Trophoblast cell (in vitro differentiated cells and primary cell): ENCODE measurements at regions not wholly inside any gene's neighbourhood (a gene's known extent, or its start where the extent isn't known, plus 50 kb on each side); places are given as distances from the start of the nearest gene placed in this dataset.

Experiments used
- DNase-seq, 2 donors: peaks; one replicate each; pipeline ENCODE4 v3.0.0-alpha.2; 2016
- H2AFZ ChIP-seq: 2 replicates; pipeline ENCODE4 v1.6.1; 2013; ENCODE audit warnings: low read length, moderate library complexity, mild to moderate bottlenecking; ENCODE audit not compliant: insufficient read depth, poor library complexity
- H2AK5ac ChIP-seq: 2 replicates; pipeline ENCODE4 v1.6.1; 2013; ENCODE audit warnings: mild to moderate bottlenecking, low read length
- H2BK120ac ChIP-seq: 2 replicates; pipeline ENCODE4 v1.6.1; 2013; ENCODE audit warnings: low read length, mild to moderate bottlenecking, moderate library complexity; ENCODE audit not compliant: insufficient read depth, poor library complexity
- H2BK12ac ChIP-seq: 2 replicates; pipeline ENCODE4 v1.6.1; 2013; ENCODE audit warnings: mild to moderate bottlenecking, low read length, moderate library complexity
- H2BK5ac ChIP-seq: 2 replicates; pipeline ENCODE4 v1.6.1; 2013; ENCODE audit warnings: low read length, low read depth, moderate library complexity, mild to moderate bottlenecking; ENCODE audit not compliant: poor library complexity
- H3K14ac ChIP-seq: 2 replicates; pipeline ENCODE4 v1.6.1; 2013; ENCODE audit warnings: mild to moderate bottlenecking, low read length
- H3K18ac ChIP-seq: 2 replicates; pipeline ENCODE4 v1.6.1; 2013; ENCODE audit warnings: mild to moderate bottlenecking, low read length
- H3K23ac ChIP-seq: 2 replicates; pipeline ENCODE4 v1.6.1; 2013; ENCODE audit warnings: low read length
- H3K27ac ChIP-seq: 2 replicates; pipeline ENCODE4 v1.5.1; 2013; ENCODE audit warnings: low read depth, mild to moderate bottlenecking, inconsistent platforms, low read length, moderate library complexity
- H3K27me3 ChIP-seq: 2 replicates; pipeline ENCODE4 v1.6.1; 2013; ENCODE audit warnings: inconsistent platforms, mild to moderate bottlenecking, low read length, moderate library complexity; ENCODE audit not compliant: insufficient read depth
- H3K36me3 ChIP-seq, 2 experiments: 1 replicate in 1 of 2; 2 replicates in 1 of 2; pipeline ENCODE4 v1.6.1; 2013; ENCODE audit warnings: low read length in 2 of 2, mild to moderate bottlenecking in 2 of 2, moderate library complexity in 1 of 2; ENCODE audit not compliant: insufficient read depth in 2 of 2, control insufficient read depth in 1 of 2
- H3K4ac ChIP-seq: 2 replicates; pipeline ENCODE4 v1.6.1; 2013; ENCODE audit warnings: low read depth, mild to moderate bottlenecking, low read length, moderate library complexity
- H3K4me1 ChIP-seq, 2 experiments: 1 replicate in 1 of 2; 2 replicates in 1 of 2; pipeline ENCODE4 v1.6.1; 2013; ENCODE audit warnings: low read length in 2 of 2, mild to moderate bottlenecking in 2 of 2, moderate library complexity in 1 of 2; ENCODE audit not compliant: insufficient read depth in 2 of 2, control insufficient read depth in 1 of 2
- H3K4me2 ChIP-seq: 2 replicates; pipeline ENCODE4 v1.6.1; 2013; ENCODE audit warnings: inconsistent platforms, mild to moderate bottlenecking, low read length, moderate library complexity
- H3K4me3 ChIP-seq: 2 replicates; pipeline ENCODE4 v1.5.1; 2013; ENCODE audit warnings: mild to moderate bottlenecking, low read depth, low read length, inconsistent platforms
- H3K79me1 ChIP-seq: one replicate; pipeline ENCODE4 v1.6.1; 2013; ENCODE audit warnings: low read length
- H3K79me2 ChIP-seq: 2 replicates; pipeline ENCODE4 v1.6.1; 2013; ENCODE audit warnings: low read length, mild to moderate bottlenecking; ENCODE audit not compliant: control insufficient read depth, insufficient read depth, poor library complexity
- H3K9ac ChIP-seq: 2 replicates; pipeline ENCODE4 v1.6.1; 2013; ENCODE audit warnings: mild to moderate bottlenecking, low read length
- H3K9me3 ChIP-seq: 2 replicates; pipeline ENCODE4 v1.6.1; 2013; ENCODE audit warnings: low read depth, mild to moderate bottlenecking, control low read depth, inconsistent platforms, low read length; ENCODE audit not compliant: insufficient read depth
- H4K12ac ChIP-seq: 2 replicates; pipeline ENCODE4 v1.6.1; 2013; ENCODE audit warnings: low read depth, mild to moderate bottlenecking, low read length, moderate library complexity
- H4K8ac ChIP-seq: 2 replicates; pipeline ENCODE4 v1.6.1; 2013; ENCODE audit warnings: low read depth, mild to moderate bottlenecking, low read length, moderate library complexity
- H4K91ac ChIP-seq: one replicate; pipeline ENCODE4 v1.6.1; 2013; ENCODE audit warnings: low read depth, mild to moderate bottlenecking, low read length, moderate library complexity
- whole genome bisulfite sequencing: extraction: QIAGEN DNeasy Blood & Tissue Kit; methylation state at CpG from one replicate; pipeline ENCODE4 v1.1.7; 2013; ENCODE audit warnings: missing lambda C conversion rate; ENCODE audit not compliant: insufficient read length, insufficient coverage; ENCODE audit errors: extremely low coverage; 5-methylcytosine and 5-hydroxymethylcytosine counted together

DNA sequence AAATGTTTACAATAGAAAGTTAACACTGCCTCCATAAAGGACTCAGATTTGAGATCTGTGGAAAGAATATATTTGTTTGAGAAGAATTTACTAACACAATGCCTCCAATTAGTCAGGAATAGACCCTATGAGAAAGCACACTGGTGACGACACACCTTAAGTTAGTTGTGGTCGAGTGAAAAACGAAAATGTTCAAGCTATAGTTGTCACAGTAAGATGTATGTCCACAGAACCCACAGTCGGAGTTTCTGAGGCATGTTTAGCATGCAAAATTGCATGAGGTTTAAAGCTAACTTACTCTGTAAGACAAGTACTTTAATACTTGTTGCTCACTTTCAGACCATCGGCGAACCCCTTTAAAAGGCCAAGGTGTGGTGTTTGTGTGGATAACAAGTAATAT is 69.9 kb upstream of the SIPA1L2 start:
- Histone ChIP-seq H3K9ac (no peak overlapping the region), H3K9me3 (peaks cover 2% of the 10 kb centered on the region), H2AFZ (no peak overlapping the region), H2BK120ac (no peak overlapping the region), H3K79me1 (peaks cover 3% of the 10 kb centered on the region), H3K4me3 (no peak overlapping the region), H3K79me2 (no peaks in the 10 kb centered on the region), H3K4me2 (no peak overlapping the region), H3K18ac (no peak overlapping the region), H2BK5ac (no peak overlapping the region), H2AK5ac (no peak overlapping the region), H3K4ac (no peak overlapping the region), H3K4me1 (peaks cover 4 to 9% of the 10 kb centered on the region in 2 experiments), H3K27ac (no peak overlapping the region), H3K36me3 (no peaks in the 10 kb centered on the region), H3K27me3 (no peaks in the 10 kb centered on the region), H3K23ac (no peak overlapping the region), H4K12ac (no peak overlapping the region), H4K8ac (no peak overlapping the region), H4K91ac (no peak overlapping the region), H3K14ac (no peak overlapping the region), H2BK12ac (no peak overlapping the region)
- DNase-seq, result no peak
- WGBS, result no CpG with 5 or more reads among the region's 6 CpGs

DNA sequence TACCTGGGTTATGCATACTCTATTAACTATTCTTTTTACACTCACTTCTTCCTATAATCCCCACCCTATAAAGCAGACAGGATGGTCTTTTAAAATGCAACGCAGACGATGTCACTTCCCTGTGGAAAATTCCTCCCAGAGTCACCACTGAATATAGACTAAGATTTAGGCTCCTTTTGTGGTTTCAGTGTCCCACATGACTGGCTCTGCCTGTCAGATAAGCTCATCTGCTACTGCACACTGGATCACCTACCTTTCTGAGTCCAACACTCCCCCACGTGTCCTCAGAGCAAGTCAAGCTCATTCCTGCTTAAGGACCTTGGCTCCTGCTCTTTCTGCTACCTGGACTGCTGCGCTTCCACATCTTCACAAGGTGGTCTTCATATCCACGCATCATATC is 73.0 kb upstream of the SIPA1L2 start:
- no peak for DNase-seq
- H3K27me3 ChIP-seq, result no peaks in the 10 kb centered on the region

DNA sequence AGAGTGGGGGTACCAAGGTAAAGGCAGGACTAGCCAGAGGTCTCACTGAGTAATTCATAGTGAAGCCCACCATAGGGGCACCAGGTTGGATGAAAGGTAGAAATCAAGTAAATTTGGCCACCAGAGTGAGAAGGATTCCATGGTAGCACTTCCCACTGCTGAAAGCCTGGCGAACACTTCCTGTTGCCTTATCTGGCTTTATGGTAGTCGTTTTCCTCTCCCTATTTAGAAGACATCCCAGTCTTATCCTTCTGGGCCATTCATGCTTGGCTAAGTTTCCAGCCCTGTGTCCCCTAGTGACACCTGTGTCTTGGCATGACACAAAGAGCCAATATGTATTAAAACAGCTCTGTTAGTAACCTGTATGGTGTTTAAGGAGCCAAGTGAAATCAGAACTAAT is 74.3 kb upstream of the SIPA1L2 start:
- peaks cover 2% of the 10 kb centered on the region for H3K9me3 ChIP-seq
- H2BK5ac ChIP-seq, result no peak overlapping the region
- DNase-seq, result no peak
- H3K4me2 ChIP-seq, result no peak overlapping the region
- H4K8ac ChIP-seq, result peak overlapping the region; percentile 43
- no peak overlapping the region for H4K12ac ChIP-seq
- H2BK12ac ChIP-seq, result peak overlapping the region; percentile 69
- no peak overlapping the region for H3K4ac ChIP-seq
- H2AFZ ChIP-seq, result no peak overlapping the region
- WGBS, result no CpG with 5 or more reads among the region's 2 CpGs
- no peaks in the 10 kb centered on the region for H3K79me2 ChIP-seq
- peak overlapping the region; percentile 21 for H3K27ac ChIP-seq
- peaks cover 4 to 14% of the 10 kb centered on the region in 2 experiments for H3K4me1 ChIP-seq
- no peak overlapping the region for H2AK5ac ChIP-seq
- peaks cover 6% of the 10 kb centered on the region for H3K79me1 ChIP-seq
- H3K9ac ChIP-seq, result no peak overlapping the region
- no peaks in the 10 kb centered on the region for H3K36me3 ChIP-seq
- H3K14ac ChIP-seq, result no peak overlapping the region
- H4K91ac ChIP-seq, result peak overlapping the region; percentile 61
- peak overlapping the region; percentile 86 for H2BK120ac ChIP-seq
- no peaks in the 10 kb centered on the region for H3K27me3 ChIP-seq
- H3K4me3 ChIP-seq, result no peak overlapping the region
- H3K23ac ChIP-seq, result no peak overlapping the region
- no peak overlapping the region for H3K18ac ChIP-seq

More for the DNA sequence above, 73.0 kb upstream of the SIPA1L2 start:
- Histone ChIP-seq H2AFZ (no peak overlapping the region), H3K79me1 (peaks cover 6% of the 10 kb centered on the region), H3K9ac (no peak overlapping the region), H3K4me3 (no peak overlapping the region), H3K4me2 (no peak overlapping the region), H4K12ac (no peak overlapping the region), H3K27ac (no peak overlapping the region), H4K8ac (no peak overlapping the region), H3K23ac (no peak overlapping the region), H4K91ac (no peak overlapping the region), H3K18ac (no peak overlapping the region), H3K9me3 (peaks cover 2% of the 10 kb centered on the region), H3K4me1 (peaks cover 4 to 14% of the 10 kb centered on the region in 2 experiments), H2BK120ac (no peak overlapping the region), H2AK5ac (no peak overlapping the region), H3K36me3 (no peaks in the 10 kb centered on the region), H3K79me2 (no peaks in the 10 kb centered on the region), H2BK12ac (no peak overlapping the region), H3K14ac (no peak overlapping the region), H2BK5ac (no peak overlapping the region), H3K4ac (no peak overlapping the region)
- no CpG with 5 or more reads among the region's 5 CpGs for WGBS

DNA sequence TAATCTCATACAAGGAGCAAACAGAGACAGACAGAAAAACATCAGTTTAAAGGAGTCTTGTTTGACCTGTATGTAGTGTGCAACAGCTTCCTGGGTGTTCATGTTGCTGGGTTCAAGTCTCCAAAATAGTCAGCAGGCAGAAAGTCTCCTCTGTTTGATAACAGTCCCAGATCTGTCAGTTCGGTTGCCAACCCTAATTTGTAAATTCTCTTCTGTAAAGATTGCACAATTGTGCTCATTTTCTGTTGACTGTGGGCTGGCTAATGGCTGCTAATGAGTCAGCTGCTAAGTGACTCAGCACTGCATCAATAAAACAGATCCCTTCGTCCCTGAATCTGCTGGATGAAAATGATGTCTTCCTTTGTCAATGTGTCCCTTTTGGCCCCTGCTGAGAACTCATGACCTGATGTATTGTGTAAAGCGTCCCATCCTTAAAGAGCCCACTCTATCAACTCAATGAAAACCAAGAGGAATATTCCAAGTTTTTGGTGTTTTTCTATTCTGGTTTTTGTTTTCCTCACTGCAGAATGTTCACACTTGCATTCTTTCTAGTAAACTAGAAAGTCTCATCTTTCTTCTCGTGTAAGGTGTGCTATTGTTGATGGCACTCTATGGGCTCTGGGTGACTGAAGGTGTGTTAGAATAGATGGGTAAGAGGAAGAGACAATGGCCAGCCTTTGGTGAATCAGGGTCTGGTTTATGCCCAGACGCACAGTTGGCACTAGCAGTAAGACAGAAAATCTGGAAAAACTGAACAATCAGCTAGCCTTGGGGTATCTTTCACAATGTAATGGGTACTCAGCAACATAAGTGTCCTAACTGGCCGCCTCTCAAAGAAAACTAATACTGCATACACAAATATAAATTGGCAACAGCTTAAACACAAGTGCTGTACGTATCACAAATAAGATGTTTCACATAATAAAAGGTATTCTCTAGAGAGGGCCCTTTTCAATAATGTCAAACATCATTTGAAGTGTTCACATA is 75.1 kb upstream of the SIPA1L2 start:
- Histone ChIP-seq H3K18ac (no peak overlapping the region), H3K27me3 (no peaks in the 10 kb centered on the region), H3K4me3 (no peak overlapping the region), H2AFZ (no peak overlapping the region), H3K79me2 (no peaks in the 10 kb centered on the region), H3K4me2 (no peak overlapping the region), H3K23ac (no peak overlapping the region), H3K14ac (peak overlapping the region; percentile 20), H3K27ac (peak overlapping the region; percentile 21), H4K12ac (no peak overlapping the region), H2BK120ac (peak overlapping the region; percentile 13), H3K36me3 (no peaks in the 10 kb centered on the region), H2BK5ac (no peak overlapping the region), H4K8ac (no peak overlapping the region), H3K4ac (no peak overlapping the region), H2AK5ac (no peak overlapping the region), H4K91ac (peak overlapping the region; percentile 11), H3K4me1 (peaks cover 7 to 18% of the 10 kb centered on the region in 2 experiments), H3K9ac (no peak overlapping the region), H2BK12ac (no peak overlapping the region), H3K9me3 (peaks cover 2% of the 10 kb centered on the region), H3K79me1 (peaks cover 6% of the 10 kb centered on the region)
- WGBS, result no CpG with 5 or more reads among the region's 7 CpGs
- DNase-seq, result peak; percentile 29 to 75
